Ecto neural progenitor cell (in vitro differentiated cells): ENCODE measurements at regions not wholly inside any gene's neighbourhood (a gene's known extent, or its start where the extent isn't known, plus 50 kb on each side); places are given as distances from the start of the nearest gene placed in this dataset.
"Not testable (repeated sequence)": the region's sequence is repeated elsewhere in the genome, so short reads cannot be mapped to it uniquely, and the experiment has no call there.

ENCODE experiments used
- DNase-seq: peaks from one replicate; pipeline ENCODE4 v3.0.0-alpha.2; 2018; ENCODE audit warnings: low spot score

- DNase-seq, result no peak
These were observed 153.0 kb downstream of the ASB9 start for GRCh38 chrX:15116900-15117299.

GRCh38 chrX:15114743-15115566 lies 154.9 kb downstream of the ASB9 start:
- DNase-seq, result no peak

- DNase-seq, result no peak
These were observed 162.4 kb downstream of the ASB9 start for GRCh38 chrX:15107367-15107988.

- DNase-seq, result no peak
These were observed 171.4 kb downstream of the ASB9 start for GRCh38 chrX:15098505-15098904.

- no peak for DNase-seq
These were observed 182.1 kb downstream of the ASB9 start for GRCh38 chrX:15087747-15088146.

GRCh38 chrX:15073313-15073712 lies 196.6 kb downstream of the ASB9 start:
- DNase-seq, result no peak

GRCh38 chrX:15072880-15073279 lies 197.0 kb downstream of the ASB9 start:
- no peak for DNase-seq

- no peak for DNase-seq
These were observed 197.6 kb downstream of the ASB9 start for GRCh38 chrX:15072259-15072658.

- DNase-seq, result no peak
These were observed 186.3 kb downstream of the MOSPD2 start for GRCh38 chrX:15059474-15059873.

- DNase-seq, result no peak
These were observed 182.8 kb downstream of the MOSPD2 start for GRCh38 chrX:15056044-15056443.

- no peak for DNase-seq
These were observed 182.1 kb downstream of the MOSPD2 start for GRCh38 chrX:15055146-15055930.

- no peak for DNase-seq
These were observed 177.2 kb downstream of the MOSPD2 start for GRCh38 chrX:15050395-15050794.

- DNase-seq, result no peak
These were observed 170.3 kb downstream of the MOSPD2 start for GRCh38 chrX:15043538-15043937.

- no peak for DNase-seq
These were observed 160.7 kb downstream of the MOSPD2 start for GRCh38 chrX:15033917-15034316.

- no peak for DNase-seq
These were observed 144.3 kb downstream of the MOSPD2 start for GRCh38 chrX:15017491-15017890.

GRCh38 chrX:15016051-15016450 lies 142.8 kb downstream of the MOSPD2 start:
- DNase-seq, result no peak

- no peak for DNase-seq
These were observed 141.1 kb downstream of the MOSPD2 start for GRCh38 chrX:15014281-15014680.

GRCh38 chrX:15013461-15013860 lies 140.2 kb downstream of the MOSPD2 start:
- DNase-seq, result no peak

GRCh38 chrX:14997271-14997670 lies 124.0 kb downstream of the MOSPD2 start:
- DNase-seq, result no peak

- DNase-seq, result not testable (repeated sequence)
These were observed 111.2 kb downstream of the MOSPD2 start for GRCh38 chrX:14984425-14984824.
